ENCODE measurements at regions not wholly inside any gene's neighbourhood (a gene's known extent, or its start where the extent isn't known, plus 50 kb on each side); places are given as distances from the start of the nearest gene placed in this dataset.

GRCh38 chr15:98025237-98025636 lies 64.7 kb downstream of the ARRDC4 start:
- Histone ChIP-seq H3K27me3 (no peaks in the 10 kb centered on the region), H3K4me3 (no peak overlapping the region), H3K27ac (no peak overlapping the region), H3K4me1 (peaks cover 0 to 3% (median 0%) of the 10 kb centered on the region in 4 donors), H3K36me3 (no peaks in the 10 kb centered on the region), H3K9me3 (no peaks in the 10 kb centered on the region)
- TF ChIP-seq POLR2A (IDR thresholded peaks at IDR 0.05) = no peak
- TF ChIP-seq, protein P1, sequence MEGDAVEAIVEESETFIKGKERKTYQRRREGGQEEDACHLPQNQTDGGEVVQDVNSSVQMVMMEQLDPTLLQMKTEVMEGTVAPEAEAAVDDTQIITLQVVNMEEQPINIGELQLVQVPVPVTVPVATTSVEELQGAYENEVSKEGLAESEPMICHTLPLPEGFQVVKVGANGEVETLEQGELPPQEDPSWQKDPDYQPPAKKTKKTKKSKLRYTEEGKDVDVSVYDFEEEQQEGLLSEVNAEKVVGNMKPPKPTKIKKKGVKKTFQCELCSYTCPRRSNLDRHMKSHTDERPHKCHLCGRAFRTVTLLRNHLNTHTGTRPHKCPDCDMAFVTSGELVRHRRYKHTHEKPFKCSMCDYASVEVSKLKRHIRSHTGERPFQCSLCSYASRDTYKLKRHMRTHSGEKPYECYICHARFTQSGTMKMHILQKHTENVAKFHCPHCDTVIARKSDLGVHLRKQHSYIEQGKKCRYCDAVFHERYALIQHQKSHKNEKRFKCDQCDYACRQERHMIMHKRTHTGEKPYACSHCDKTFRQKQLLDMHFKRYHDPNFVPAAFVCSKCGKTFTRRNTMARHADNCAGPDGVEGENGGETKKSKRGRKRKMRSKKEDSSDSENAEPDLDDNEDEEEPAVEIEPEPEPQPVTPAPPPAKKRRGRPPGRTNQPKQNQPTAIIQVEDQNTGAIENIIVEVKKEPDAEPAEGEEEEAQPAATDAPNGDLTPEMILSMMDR (IDR thresholded peaks at IDR 0.05) = no peak
- ATAC-seq (peak in 1 of 4 donors; percentile 49), DNase-seq (no peak)
- intact Hi-C loops (cut with DNase I) = no loop called here
- WGBS (ENCODE audit: insufficient coverage, low coverage, low lambda C conversion rate, missing lambda C conversion rate) = 92% methylated on average over 2 of the region's 2 CpGs

DNA sequence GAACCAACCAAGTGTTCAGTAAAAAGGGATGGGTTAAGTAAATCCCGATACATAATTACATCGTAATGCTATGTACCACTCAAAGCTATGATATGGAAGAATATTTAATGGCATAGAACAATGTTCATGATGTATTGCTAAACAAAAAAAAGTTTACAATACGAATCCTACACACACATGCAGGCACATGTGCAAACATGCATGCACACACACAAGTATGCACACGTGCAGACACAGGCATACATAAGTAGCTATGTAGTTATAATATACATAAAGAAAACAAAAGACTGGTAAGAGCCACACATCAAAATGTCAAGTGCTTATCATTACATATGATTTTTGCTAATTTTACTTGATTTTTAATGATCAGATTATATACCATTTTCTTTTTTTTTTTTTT lies 74.2 kb downstream of the ARRDC4 start:
- H3K9me3 ChIP-seq = no peaks in the 10 kb centered on the region
- TF ChIP-seq, protein P1 (IDR thresholded peaks at IDR 0.05) = no peak
- TF ChIP-seq POLR2A (IDR thresholded peaks at IDR 0.05) = no peak
- 90% methylated on average over 4 of the region's 4 CpGs for WGBS (ENCODE audit: insufficient coverage, low coverage, low lambda C conversion rate, missing lambda C conversion rate)
- H3K36me3 ChIP-seq = no peaks in the 10 kb centered on the region
- H3K27ac ChIP-seq = peak overlapping the region; percentile 53 to 83 (median 74)
- intact Hi-C loops (cut with DNase I) = no loop called here
- no peaks in the 10 kb centered on the region for H3K27me3 ChIP-seq
- peaks cover 0 to 14% (median 4%) of the 10 kb centered on the region in 4 donors for H3K4me1 ChIP-seq
- DNase-seq (no peak), ATAC-seq (no peak)
- H3K4me3 ChIP-seq = no peak overlapping the region

DNA sequence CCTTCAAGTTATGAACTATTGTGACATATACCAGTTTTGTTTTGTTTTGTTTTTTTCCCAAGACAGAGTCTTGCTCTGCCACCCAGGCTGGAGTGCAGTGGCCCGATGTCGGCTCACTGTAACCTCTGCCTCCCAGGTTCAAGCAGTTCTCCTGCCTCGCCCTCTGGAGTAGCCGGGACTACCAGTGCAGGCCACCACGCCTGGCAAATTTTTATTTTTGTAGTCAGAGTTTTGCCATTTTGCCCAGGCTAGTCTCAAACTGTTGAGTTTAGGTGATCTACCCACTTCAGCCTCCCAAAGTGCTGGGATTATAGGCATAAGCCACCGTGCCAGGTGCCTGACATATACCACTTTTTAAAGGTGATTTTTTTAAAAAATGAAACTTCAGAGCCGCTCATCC lies 74.6 kb downstream of the ARRDC4 start:
- peak overlapping the region; percentile 53 to 83 (median 74) for H3K27ac ChIP-seq
- H3K4me1 ChIP-seq = peaks cover 0 to 14% (median 4%) of the 10 kb centered on the region in 4 donors
- WGBS (ENCODE audit: insufficient coverage, low coverage, low lambda C conversion rate, missing lambda C conversion rate) = 47% methylated on average over 7 of the region's 7 CpGs
- TF ChIP-seq, protein P1 (IDR thresholded peaks at IDR 0.05) = no peak
- TF ChIP-seq POLR2A (IDR thresholded peaks at IDR 0.05) = no peak
- no peak overlapping the region for H3K4me3 ChIP-seq
- no peaks in the 10 kb centered on the region for H3K27me3 ChIP-seq
- no peaks in the 10 kb centered on the region for H3K9me3 ChIP-seq
- no peaks in the 10 kb centered on the region for H3K36me3 ChIP-seq
- DNase-seq = no peak
- intact Hi-C loops (cut with DNase I) = no loop called here
- ATAC-seq = peak; percentile 23 to 35 (median 24)

GRCh38 chr15:98035577-98036010 lies 75.1 kb downstream of the ARRDC4 start:
- H3K36me3 ChIP-seq = no peaks in the 10 kb centered on the region
- no peak for TF ChIP-seq POLR2A (IDR thresholded peaks at IDR 0.05)
- TF ChIP-seq, protein P1 (IDR thresholded peaks at IDR 0.05) = no peak
- peaks cover 0 to 14% (median 4%) of the 10 kb centered on the region in 4 donors for H3K4me1 ChIP-seq
- intact Hi-C loops (cut with DNase I) = no loop called here
- DNase-seq (peak in 2 of 3 donors; percentile 19 to 63), ATAC-seq (peak; percentile 89 to 94 (median 92))
- no peaks in the 10 kb centered on the region for H3K9me3 ChIP-seq
- WGBS (ENCODE audit: insufficient coverage, low coverage, low lambda C conversion rate, missing lambda C conversion rate) = 45% methylated on average over 2 of the region's 2 CpGs
- no peak overlapping the region for H3K4me3 ChIP-seq
- H3K27ac ChIP-seq = peak overlapping the region; percentile 53 to 83 (median 74)
- H3K27me3 ChIP-seq = no peaks in the 10 kb centered on the region

DNA sequence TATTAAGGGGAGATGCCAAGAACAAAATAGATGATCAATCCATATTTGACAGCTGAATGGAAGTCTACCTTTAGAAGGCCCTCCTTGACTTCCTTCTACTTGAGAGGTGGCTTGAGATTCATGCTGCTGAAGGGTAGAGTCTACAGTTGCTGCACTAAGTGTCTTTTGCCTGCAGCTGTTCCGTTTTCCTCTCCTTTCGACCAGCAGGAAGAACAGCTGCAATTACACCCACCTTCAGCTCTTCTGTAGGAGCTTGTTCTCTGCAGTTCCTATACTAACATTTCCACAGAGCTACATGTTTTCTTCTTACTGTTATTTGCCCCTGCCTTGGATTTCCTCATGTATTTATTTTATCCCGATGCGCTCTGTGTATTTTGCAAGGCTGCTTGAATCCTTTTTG lies 79.1 kb downstream of the ARRDC4 start:
- intact Hi-C loops (cut with DNase I) = no loop called here
- no peak for DNase-seq
- ATAC-seq = peak in 1 of 4 donors; percentile 6
- H3K36me3 ChIP-seq = no peaks in the 10 kb centered on the region
- TF ChIP-seq, protein P1 (IDR thresholded peaks at IDR 0.05) = no peak
- TF ChIP-seq POLR2A (IDR thresholded peaks at IDR 0.05) = no peak
- H3K27ac ChIP-seq = no peak overlapping the region
- 67% methylated on average over 4 of the region's 4 CpGs for WGBS (ENCODE audit: insufficient coverage, low coverage, low lambda C conversion rate, missing lambda C conversion rate)
- no peak overlapping the region for H3K4me3 ChIP-seq
- no peaks in the 10 kb centered on the region for H3K9me3 ChIP-seq
- H3K4me1 ChIP-seq = peaks cover 0 to 14% (median 4%) of the 10 kb centered on the region in 4 donors
- H3K27me3 ChIP-seq = no peaks in the 10 kb centered on the region
